GM21737 (cell line): ENCODE measurements at regions not wholly inside any gene's neighbourhood (a gene's known extent, or its start where the extent isn't known, plus 50 kb on each side); places are given as distances from the start of the nearest gene placed in this dataset.
"Not testable (repeated sequence)": the region's sequence is repeated elsewhere in the genome, so short reads cannot be mapped to it uniquely, and the experiment has no call there.

Experiments used
- ATAC-seq: cut with Tn5 transposase; IDR thresholded peaks from one replicate; pipeline ENCODE4 v1.9.1; 2021; ENCODE audit warnings: mild to moderate bottlenecking, moderate library complexity; ENCODE audit not compliant: unreplicated experiment

- not testable (repeated sequence) for ATAC-seq
These were observed 77.5 kb downstream of the SNX5 start for GRCh38 chr20:17891131-17891530.

- no peak for ATAC-seq
These were observed 78.3 kb downstream of the SNX5 start for GRCh38 chr20:17890330-17890729.

- ATAC-seq: no peak
These were observed 79.4 kb downstream of the SNX5 start for GRCh38 chr20:17889226-17889625.

- no peak for ATAC-seq
These were observed 80.5 kb downstream of the SNX5 start for GRCh38 chr20:17888044-17888443.

- no peak for ATAC-seq
These were observed 81.1 kb downstream of the SNX5 start for GRCh38 chr20:17887331-17888030.

- ATAC-seq: no peak
These were observed 83.0 kb downstream of the SNX5 start for GRCh38 chr20:17885544-17885943.

GRCh38 chr20:17885076-17885475 lies 83.5 kb downstream of the SNX5 start:
- no peak for ATAC-seq

- ATAC-seq: no peak
These were observed 84.1 kb downstream of the SNX5 start for GRCh38 chr20:17884307-17885003.

GRCh38 chr20:17883592-17884306 lies 84.8 kb downstream of the SNX5 start:
- ATAC-seq: no peak

GRCh38 chr20:17882834-17883591 lies 85.6 kb downstream of the SNX5 start:
- ATAC-seq: no peak

GRCh38 chr20:17882065-17882833 lies 86.3 kb downstream of the SNX5 start:
- ATAC-seq: no peak

GRCh38 chr20:17881741-17882064 lies 86.9 kb downstream of the SNX5 start:
- no peak for ATAC-seq

GRCh38 chr20:17878912-17879602 lies 89.5 kb downstream of the SNX5 start:
- no peak for ATAC-seq

- ATAC-seq: no peak
These were observed 90.3 kb downstream of the SNX5 start for GRCh38 chr20:17878069-17878911.

GRCh38 chr20:17875981-17876385 lies 92.6 kb downstream of the SNX5 start:
- ATAC-seq: no peak

GRCh38 chr20:17875106-17875980 lies 93.3 kb downstream of the SNX5 start:
- no peak for ATAC-seq

- no peak for ATAC-seq
These were observed 94.1 kb downstream of the SNX5 start for GRCh38 chr20:17874271-17875105.
